ENCODE measurements at regions not wholly inside any gene's neighbourhood (a gene's known extent, or its start where the extent isn't known, plus 50 kb on each side); places are given as distances from the start of the nearest gene placed in this dataset.

- TF ChIP-seq CTCF (IDR thresholded peaks at IDR 0.05; ENCODE audit: unreplicated experiment), result no peak
- intact Hi-C loops (cut with micrococcal nuclease), result no loop called here
- peaks cover 4% of the 10 kb centered on the region for H3K9me3 Mint-ChIP-seq (ENCODE audit: unreplicated experiment)
- no peaks in the 10 kb centered on the region for H3K36me3 Mint-ChIP-seq (ENCODE audit: insufficient read depth, unreplicated experiment)
- no peak overlapping the region for H3K4me3 Mint-ChIP-seq (ENCODE audit: unreplicated experiment)
- ChIA-PET POLR2A (no interaction called here), CTCF (no interaction called here)
- no peaks in the 10 kb centered on the region for H3K4me1 Mint-ChIP-seq (ENCODE audit: insufficient read depth, unreplicated experiment)
- H3K27me3 Mint-ChIP-seq (ENCODE audit: insufficient read depth, unreplicated experiment), result no peaks in the 10 kb centered on the region
- no peak for DNase-seq (ENCODE audit: unreplicated experiment)
- BruUV-seq (replicated peaks), result no TSS peak
- no peak overlapping the region for H3K27ac Mint-ChIP-seq (ENCODE audit: low read depth, unreplicated experiment)
Measured at GRCh38 chr5:98624145-98624880, 149.2 kb upstream of the RGMB start.

- CTCF ChIA-PET, result interaction anchor here (0.6 kb wide), 1 partner anchor 169 kb away, joined by 3 read pairs; no protein-coding TSS in a partner anchor
- no peak for TF ChIP-seq CTCF (IDR thresholded peaks at IDR 0.05; ENCODE audit: unreplicated experiment)
- Mint-ChIP-seq H3K27ac (ENCODE audit: low read depth, unreplicated experiment) (no peak overlapping the region), H3K4me3 (ENCODE audit: unreplicated experiment) (no peak overlapping the region), H3K4me1 (ENCODE audit: insufficient read depth, unreplicated experiment) (no peaks in the 10 kb centered on the region), H3K36me3 (ENCODE audit: insufficient read depth, unreplicated experiment) (no peaks in the 10 kb centered on the region), H3K27me3 (ENCODE audit: insufficient read depth, unreplicated experiment) (no peaks in the 10 kb centered on the region), H3K9me3 (ENCODE audit: unreplicated experiment) (peaks cover 8% of the 10 kb centered on the region)
- DNase-seq (ENCODE audit: unreplicated experiment), result no peak
- intact Hi-C loops (cut with micrococcal nuclease), result no loop called here
- BruUV-seq (replicated peaks), result no TSS peak
- POLR2A ChIA-PET, result no interaction called here
Measured at GRCh38 chr5:98627121-98627520, 146.3 kb upstream of the RGMB start.

GRCh38 chr5:98630621-98631020 lies 142.8 kb upstream of the RGMB start:
- H3K4me3 Mint-ChIP-seq (ENCODE audit: unreplicated experiment), result no peak overlapping the region
- no peaks in the 10 kb centered on the region for H3K36me3 Mint-ChIP-seq (ENCODE audit: insufficient read depth, unreplicated experiment)
- intact Hi-C loops (cut with micrococcal nuclease), result no loop called here
- H3K9me3 Mint-ChIP-seq (ENCODE audit: unreplicated experiment), result peaks cover 8% of the 10 kb centered on the region
- DNase-seq (ENCODE audit: unreplicated experiment), result no peak
- POLR2A ChIA-PET, result no interaction called here
- no TSS peak for BruUV-seq (replicated peaks)
- H3K27me3 Mint-ChIP-seq (ENCODE audit: insufficient read depth, unreplicated experiment), result no peaks in the 10 kb centered on the region
- H3K4me1 Mint-ChIP-seq (ENCODE audit: insufficient read depth, unreplicated experiment), result no peaks in the 10 kb centered on the region
- no peak overlapping the region for H3K27ac Mint-ChIP-seq (ENCODE audit: low read depth, unreplicated experiment)
- no peak for TF ChIP-seq CTCF (IDR thresholded peaks at IDR 0.05; ENCODE audit: unreplicated experiment)
- CTCF ChIA-PET, result no interaction called here

- Mint-ChIP-seq H3K4me1 (ENCODE audit: insufficient read depth, unreplicated experiment) (no peaks in the 10 kb centered on the region), H3K27me3 (ENCODE audit: insufficient read depth, unreplicated experiment) (no peaks in the 10 kb centered on the region), H3K9me3 (ENCODE audit: unreplicated experiment) (peaks cover 8% of the 10 kb centered on the region), H3K27ac (ENCODE audit: low read depth, unreplicated experiment) (no peak overlapping the region), H3K4me3 (ENCODE audit: unreplicated experiment) (no peak overlapping the region), H3K36me3 (ENCODE audit: insufficient read depth, unreplicated experiment) (no peaks in the 10 kb centered on the region)
- intact Hi-C loops (cut with micrococcal nuclease), result no loop called here
- no TSS peak for BruUV-seq (replicated peaks)
- no peak for DNase-seq (ENCODE audit: unreplicated experiment)
- TF ChIP-seq CTCF (IDR thresholded peaks at IDR 0.05; ENCODE audit: unreplicated experiment), result no peak
- CTCF ChIA-PET, result no interaction called here
- POLR2A ChIA-PET, result no interaction called here
Measured at GRCh38 chr5:98631311-98632054, 142.0 kb upstream of the RGMB start.
